GM19240 (cell line): ENCODE measurements at regions not wholly inside any gene's neighbourhood (a gene's known extent, or its start where the extent isn't known, plus 50 kb on each side); places are given as distances from the start of the nearest gene placed in this dataset.

Source experiments
- DNase-seq: peaks from one replicate; pipeline ENCODE4 v3.0.0; 2011; ENCODE audit warnings: low spot score; ENCODE audit not compliant: insufficient read length

DNA sequence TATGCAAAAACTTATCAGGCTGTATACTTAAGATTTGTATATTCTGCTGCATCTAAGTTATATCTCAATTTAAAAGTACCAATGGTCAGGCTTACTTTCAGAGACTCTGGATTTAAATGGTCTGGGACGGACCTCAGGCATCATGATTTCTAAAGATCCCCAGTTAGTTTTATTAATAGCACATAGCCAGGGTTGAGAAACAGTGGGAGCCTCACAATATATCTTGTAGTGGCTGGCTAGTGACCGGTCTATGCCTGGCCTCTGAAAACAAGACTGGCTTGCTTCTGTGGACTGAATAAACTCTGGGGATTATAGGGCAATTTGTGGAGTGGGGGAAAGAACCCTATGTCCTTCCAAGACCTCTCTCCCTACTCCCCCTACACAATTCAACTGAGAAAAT lies 162.5 kb upstream of the SLC1A4 start:
- no peak for DNase-seq

DNA sequence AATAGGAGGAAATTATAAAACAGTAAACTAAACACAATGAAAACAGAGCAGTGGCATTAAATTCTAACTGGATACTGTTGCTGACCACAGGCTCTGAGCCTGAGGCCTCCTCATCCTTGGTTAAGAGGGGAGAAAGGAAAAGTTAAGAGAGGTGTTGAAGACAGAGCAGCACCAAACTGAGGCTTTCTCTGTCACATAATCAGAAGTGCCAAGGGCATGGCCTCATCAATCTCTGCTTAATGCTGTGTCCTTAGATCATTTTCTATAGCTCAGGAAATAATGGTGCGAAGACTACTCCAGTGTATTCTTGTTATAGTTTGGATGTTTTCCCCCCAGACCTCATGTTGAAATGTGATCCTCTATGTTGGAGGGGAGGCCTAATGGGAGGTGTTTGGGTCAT lies 160.9 kb upstream of the SLC1A4 start:
- DNase-seq = no peak

DNA sequence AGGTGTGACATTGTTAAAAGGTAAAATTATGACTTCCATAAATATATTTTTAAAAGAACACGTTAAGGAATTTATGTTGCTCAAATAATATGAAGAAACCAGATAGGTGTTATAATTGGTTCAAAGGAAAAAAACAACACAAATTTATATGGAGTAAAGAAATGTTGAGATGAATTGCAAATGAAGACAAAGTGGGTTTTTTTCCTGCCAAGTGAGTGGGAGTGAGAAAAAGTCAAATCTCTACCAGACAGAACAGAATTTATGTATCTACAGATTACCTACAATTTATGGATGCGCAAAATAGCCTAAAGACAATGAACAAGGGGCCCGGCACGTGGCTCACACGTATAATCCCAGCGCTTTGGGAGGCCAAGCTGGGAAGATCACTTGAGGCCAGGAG lies 159.7 kb upstream of the SLC1A4 start:
- DNase-seq = no peak

DNA sequence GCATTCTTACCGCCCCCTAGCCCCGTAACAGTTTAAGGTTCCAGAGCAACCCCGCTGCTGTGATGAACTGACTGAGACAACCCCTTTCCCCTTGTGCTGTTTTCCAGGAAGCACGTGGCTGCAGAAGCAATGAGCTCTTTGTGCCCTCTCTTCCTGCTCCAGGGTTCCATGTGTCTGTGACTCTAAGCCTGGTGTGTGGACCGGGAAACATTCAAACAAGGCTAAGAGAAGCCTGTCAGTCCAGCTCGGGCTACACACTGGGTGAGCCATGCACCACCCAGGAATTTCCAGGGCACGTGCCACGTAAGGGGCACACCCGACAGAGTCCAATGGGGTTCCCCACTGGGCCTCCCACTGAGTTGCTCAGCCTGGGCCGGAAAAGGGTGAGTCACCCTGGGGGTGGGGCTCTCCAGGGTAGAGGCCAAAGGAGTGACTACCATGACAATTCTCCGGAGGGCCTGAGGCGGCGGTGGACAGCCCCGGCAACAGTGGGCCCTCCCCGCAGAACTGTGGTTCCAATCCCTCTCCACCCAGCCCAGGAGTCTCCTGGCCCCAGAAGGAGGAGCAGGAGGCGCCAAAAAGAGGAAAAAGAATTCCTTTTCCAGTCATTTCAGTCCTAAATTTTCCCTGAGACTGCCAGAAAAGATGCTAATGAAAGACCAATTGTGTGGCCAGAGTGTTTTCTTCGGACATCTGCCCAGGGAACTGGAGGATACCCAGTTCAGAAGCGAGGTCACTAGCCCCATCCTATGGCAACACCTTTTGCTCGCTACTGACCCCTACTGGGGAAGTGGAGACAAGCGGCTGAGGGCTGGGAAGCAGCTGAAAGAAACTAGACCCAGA lies 157.8 kb upstream of the SLC1A4 start:
- peak; percentile 62 for DNase-seq

DNA sequence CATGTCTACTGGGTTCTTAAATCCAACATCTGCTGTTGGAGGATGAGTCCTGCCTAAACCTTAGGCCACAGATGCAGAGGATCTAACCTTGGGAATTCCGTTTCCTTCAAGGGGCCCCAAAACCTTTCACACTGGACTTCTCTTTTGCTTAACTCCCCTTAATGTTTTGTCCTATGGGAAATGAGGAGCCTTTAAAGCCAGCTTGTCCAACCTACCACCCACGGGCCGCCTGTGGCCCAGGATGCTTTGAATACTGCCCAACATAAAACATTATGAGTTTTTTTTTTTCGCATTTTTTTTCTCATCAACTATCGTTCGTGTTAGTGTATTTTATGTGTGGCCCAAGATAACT lies 157.2 kb upstream of the SLC1A4 start:
- no peak for DNase-seq

DNA sequence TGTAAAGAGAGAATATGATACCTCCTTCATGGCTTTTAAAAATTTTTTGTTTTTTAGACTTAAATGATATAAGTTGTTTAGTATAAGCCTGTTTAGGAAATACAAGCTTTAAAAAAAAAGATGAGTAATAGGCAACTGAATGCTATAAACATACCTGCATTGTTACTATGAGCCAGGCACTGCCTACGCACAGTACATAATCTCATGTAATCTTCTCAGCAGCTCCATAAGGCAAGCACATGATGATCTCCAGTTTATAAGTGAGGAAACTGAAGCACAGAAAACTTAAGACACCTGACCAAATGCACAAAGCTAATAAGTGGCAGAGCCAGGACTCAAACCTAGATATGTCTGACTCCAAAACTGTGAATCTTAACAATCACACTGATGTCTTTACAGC lies 156.3 kb upstream of the SLC1A4 start:
- DNase-seq = no peak

DNA sequence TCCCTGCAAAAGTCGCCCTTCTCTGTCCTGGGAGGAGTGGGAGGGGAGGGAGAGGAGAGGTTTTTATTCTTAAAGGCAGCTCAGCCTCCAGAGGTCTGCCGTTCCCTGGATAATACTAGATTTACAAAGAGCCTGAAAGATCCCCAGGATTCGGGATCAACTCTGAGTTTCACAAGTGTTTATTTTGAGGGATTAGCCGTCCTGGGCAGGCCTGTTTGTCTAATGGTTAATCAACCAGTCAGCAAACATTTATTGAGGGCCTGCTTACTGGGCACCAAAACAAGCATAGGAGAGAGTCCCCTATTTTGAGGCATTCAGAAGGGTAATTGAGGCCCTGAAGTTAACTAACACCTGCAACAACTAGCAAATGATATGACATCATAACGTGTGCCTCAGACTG lies 152.6 kb upstream of the SLC1A4 start:
- no peak for DNase-seq

DNA sequence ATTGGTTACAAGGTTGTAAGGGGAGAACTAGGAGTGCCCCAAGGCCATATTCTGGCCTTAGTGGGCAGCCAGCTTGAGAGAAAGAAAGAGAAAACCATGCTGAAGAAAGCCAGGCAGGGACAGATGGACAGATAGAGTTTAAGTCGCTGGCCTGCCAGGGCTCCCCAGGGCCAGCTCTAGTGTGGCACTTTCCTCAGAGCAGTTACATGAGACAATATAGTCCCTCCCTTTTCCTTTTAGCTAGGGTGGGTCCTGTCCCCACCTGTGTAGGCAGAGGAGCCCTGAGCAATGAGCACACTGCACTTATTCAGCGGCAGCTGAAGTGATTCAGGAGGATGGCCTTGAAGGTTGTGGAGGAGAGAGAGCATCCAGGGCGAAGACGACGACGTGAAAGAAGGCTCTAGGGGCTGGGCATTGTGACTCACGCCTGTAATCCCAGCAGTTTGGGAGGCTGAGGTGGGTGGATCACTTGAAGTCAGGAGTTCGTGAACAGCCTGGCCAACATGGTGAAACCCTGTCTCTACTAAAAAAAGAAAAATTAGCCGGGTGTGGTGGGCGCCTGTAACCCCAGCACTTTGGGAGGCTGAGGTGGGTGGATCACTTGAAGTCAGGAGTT lies 152.0 kb upstream of the SLC1A4 start:
- no peak for DNase-seq

DNA sequence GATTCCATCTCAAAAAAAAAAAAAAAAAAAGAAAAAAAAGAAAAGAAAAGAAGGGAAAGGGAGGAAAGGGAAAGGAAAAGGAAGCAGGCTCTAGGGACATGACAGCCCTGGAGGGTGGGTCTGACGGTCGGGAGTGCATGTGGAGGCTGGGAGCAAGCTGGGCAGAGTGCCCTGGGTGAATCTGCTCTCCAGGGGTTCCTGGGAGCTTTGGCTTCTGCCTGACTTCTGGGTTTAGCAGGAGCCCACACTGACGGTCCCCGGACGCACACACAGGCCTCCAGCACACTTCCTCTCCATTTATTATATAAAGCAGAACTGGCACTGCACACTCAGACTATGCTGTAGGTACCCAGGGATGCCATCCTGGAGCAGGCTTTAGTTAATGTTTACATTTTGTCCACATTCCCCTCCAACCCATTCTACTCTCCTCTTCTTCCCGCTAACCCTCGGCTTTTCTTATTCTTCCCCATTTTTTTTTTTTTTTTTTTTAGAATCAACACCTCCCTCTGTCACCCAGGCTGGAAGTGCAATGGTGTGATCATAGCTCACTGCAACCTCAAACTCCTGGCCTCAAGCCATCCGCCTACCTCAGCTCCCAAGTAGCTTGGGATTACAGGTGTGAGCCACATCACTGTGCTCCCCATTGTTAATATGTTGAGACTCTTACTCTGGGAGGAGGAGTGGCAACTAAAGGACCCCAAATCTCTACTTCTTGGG lies 151.1 kb upstream of the SLC1A4 start:
- no peak for DNase-seq

DNA sequence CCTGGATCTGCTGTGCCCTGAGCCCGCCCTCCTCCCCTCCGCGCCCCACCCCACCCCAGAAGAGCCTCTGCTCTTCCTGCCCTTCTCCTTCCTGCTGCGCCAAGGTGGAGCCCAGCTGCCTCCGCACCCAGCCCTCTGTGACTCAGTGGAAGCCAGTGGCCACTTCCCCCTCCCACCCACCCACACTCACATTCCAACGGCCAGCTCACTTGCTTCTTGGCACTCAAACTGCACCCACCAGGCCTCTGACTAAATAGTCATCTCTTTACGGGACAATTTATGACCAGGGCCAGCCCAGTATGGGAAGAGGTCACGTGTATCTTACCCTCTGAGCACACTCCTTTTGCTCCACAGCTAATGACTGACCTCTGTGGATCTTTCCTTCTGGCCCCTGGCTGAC lies 150.4 kb upstream of the SLC1A4 start:
- no peak for DNase-seq

DNA sequence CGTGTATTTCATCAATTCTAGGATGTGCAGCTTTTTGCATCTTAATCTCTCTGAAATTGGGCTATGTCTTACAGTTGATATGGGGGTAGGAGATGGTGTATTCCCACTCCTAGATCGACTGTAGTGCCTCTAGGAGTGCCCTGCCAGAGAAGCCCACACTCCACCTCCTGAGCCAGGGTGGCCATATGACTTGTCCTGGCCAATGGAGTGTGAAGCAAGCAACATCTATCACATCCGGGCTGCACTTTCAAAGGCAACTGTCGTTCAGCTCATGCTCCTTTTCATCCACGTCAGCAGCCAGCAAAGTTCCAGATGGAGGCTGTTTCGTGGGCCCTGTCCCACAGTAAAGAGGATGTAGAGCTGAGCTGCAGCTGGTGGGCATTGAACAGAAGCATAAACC lies 149.4 kb upstream of the SLC1A4 start:
- DNase-seq = no peak

DNA sequence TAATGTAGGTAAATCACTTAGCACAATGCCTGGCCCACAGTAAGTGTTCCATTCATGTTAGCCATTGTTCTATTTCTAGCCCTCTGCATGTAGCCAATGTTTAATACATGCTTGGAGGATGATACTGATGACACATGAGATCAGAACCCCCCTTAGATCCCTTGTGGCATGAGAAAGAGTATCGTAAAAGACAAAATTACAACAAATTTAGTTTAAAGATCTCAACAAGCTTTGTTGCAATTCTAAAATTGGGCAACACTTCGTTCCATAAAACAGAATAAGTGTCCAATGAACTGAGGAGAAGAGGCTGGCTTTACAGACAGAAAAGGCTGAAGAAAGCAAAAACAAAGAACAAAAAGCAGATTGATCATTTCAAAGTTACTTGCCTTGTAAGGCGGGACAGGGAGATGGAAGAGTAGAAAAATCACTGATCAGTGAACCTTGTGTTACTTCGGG lies 148.7 kb upstream of the SLC1A4 start:
- DNase-seq = no peak

DNA sequence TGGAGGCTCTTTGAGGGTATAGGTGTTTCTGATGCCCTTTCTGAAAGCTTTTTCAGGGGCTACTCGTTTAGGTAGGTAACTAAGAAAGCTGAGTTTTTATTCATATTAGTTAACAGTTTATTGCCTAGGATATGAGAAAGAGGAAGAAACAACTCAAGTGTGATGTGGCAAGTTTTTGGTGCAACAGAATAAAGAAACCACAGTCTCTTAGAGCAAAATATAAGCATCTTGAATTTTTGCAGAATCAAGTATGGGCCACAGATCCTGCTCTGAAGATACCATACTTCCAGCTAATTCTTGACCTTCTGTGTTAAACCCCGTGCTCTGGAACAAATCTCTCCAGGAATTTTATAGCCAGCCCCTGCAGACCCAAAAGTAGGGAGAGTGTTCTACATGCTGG lies 147.7 kb upstream of the SLC1A4 start:
- DNase-seq = no peak

DNA sequence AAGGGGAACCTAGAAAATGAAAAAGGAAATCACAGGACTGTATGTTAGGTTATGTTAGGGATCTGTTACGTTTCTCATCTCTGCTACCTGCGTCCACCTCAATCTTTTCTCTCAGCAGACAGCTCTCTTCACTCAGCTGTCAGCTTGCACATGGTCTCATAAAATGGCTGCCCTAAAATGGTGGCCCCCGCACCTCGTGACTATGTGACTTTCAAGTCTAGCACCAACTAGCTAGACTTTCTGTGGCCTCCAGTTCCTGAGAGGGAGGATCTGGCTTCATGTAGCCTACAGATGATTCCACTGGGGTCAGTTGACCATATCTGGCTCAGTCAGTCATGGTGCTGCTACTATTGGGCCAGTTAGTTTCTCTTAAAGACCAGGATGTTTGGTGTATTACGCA lies 147.2 kb upstream of the SLC1A4 start:
- no peak for DNase-seq

DNA sequence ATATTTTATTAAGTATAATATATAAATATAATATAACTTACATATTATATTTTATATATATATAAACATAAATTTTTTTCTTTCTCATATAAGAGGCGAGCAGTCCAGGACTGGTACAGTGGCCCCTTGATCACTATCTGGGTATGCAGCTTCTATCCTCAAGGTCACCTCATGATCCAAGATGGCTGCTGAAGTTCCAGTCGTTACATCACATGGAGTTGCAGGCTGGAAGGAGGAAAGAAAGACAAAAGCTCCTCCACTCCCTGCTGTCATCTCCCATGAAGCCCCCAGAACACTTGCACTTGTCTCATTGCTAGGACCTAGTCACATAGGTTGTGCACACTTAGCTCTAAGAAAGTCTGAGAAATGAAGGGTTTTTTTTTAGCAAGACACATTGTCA lies 145.1 kb upstream of the SLC1A4 start:
- DNase-seq = no peak

DNA sequence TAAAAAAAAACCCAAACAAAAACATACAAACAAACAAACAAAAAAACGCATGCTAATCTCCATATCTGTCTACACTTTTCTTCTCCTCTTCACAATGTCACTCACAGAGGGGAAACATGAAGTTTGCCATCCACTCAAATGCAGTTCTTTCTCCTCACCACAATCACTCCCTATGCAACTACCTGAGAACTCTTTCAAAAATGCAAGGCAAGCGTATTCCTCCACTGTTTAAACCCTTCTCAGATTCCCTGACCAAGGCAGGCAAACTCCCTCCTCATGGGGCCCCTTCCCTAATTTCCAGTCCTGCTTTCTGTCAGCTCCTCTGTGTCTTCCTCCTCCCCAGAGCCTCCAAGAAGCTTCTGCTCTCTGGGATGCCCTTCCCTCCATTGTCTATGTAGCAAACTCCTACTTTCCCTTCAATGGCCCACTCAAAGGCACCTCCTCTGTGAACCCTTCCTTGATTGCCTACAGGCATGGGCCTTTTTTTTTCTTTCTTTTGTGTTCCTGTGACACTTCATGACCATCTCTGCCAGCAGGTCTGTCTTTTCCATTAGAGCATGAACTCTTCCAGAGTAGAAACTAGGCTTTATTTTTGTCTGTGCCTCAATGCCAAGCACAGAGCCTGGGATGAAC lies 143.8 kb upstream of the SLC1A4 start:
- DNase-seq = no peak

DNA sequence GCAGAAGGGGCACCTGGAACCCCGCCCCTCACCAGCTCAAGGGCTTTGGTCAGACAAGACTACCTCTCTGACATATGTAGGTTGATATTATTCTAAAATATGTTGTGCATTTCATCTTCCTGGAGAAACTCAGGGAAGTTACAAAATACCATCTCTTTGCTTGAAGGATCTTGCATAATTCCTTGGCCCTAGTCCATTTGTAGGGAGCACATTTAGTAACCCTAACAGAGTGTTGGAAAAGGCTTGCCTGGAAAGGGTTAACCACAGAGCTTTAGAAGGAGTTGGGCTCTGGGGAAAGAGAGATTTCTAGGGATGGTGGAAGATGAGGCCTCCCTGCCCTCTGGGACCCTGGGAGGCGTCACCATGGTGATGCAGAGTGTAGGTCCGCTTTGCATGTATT lies 143.0 kb upstream of the SLC1A4 start:
- no peak for DNase-seq

DNA sequence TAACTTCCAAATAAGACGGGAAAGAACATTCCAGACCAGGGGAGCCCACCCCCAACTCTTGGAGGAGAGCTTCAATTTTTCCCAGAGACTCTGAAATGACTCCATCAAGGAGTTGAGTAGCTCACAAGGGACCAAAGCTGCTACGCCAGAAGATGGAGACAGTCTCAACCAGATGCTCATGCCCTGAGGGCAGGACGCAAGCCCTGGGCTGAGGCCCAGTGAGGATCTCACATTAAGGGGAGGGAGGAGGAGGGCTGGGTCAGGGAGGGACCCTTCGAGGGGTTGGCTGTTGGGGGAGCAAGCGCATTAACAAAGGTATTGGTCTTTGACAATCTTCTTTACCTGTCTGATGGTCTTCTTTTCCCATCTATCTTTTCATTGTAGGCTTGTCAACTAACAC lies 141.3 kb upstream of the SLC1A4 start:
- DNase-seq = no peak

DNA sequence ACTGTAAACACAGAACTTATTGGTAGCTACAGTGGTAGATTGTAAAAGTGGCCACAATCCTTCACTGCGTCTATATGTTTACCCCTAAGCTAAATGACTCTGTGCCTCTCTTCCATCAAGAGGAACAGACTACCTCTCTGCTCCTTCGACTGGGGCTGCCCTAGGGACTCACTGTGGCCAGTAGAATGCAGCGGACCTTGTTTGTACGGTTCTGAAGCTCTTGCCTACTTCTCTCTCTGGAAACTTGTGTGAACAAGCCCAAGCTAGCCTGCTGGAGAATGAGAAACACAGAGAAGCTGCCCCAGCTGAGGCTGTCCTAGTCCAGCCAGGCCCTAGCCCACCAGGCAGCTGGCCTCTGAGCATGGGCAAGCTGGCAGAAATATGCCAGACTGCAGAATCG lies 140.8 kb upstream of the SLC1A4 start:
- no peak for DNase-seq

DNA sequence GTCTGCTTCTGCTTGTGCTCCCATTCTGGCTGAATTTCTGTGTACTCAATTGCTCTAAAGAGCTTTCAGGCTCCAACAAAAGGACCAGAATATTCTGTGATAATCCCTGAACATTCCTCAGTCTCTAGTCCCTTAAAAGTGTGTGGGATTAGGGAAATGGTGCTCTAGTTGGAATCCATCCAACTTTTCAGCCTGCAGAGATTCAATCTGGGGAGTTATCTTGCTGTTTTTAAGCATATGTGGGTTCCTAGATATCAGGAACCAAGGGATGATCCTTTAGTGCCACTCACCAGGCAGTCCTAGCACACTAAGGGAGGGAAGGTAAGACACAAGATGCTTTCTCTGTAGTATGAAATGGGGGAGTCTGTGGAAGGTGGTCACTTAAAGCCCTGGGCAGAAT lies 140.3 kb upstream of the SLC1A4 start:
- DNase-seq = no peak

DNA sequence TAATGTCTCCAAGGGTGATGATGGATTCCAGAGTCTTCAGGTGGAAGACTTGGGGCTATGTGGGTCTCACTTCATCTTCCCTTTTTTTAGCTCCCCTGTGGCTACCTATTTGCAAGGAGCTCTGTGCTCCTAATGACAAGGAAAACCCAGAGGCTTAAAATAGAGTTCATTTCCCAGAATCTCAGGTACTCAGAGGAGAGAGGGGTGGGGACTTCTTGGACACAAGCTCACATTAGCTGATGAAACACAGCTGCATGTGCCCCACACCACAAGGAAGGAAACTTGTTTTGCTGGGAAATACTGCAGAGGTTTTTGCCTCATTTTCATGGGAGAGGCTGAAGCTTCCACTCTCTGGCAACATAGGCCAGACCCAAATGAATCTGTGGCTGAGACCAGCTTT lies 138.6 kb upstream of the SLC1A4 start:
- DNase-seq = no peak

DNA sequence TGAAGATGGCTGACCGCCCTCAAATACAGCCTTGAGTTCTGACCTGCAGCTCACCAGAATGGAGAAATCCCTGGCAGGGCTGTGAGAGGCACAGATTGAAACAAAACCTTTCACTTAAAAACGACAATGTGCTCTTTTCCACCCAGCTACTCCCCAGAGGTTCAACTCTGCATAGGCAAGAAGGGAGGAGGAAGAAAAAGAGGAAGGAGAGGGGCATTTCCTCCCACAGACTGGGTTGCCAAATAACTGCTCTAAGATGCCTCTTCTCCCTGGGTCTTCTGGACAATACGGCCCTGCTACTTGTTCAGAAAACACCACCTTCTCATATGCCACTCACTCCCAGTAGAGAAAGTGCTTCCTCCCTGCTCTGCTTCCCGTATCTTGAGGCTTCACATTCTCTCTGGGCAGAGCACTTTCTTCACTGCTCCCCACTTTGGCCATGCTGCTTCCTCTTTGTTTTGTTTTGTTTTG lies 136.4 kb upstream of the SLC1A4 start:
- DNase-seq = no peak
